CD4-positive, CD25-positive, alpha-beta regulatory T cell (primary cell): ENCODE measurements at regions not wholly inside any gene's neighbourhood (a gene's known extent, or its start where the extent isn't known, plus 50 kb on each side); places are given as distances from the start of the nearest gene placed in this dataset.
"Not testable (repeated sequence)": the region's sequence is repeated elsewhere in the genome, so short reads cannot be mapped to it uniquely, and the experiment has no call there.

Source experiments
- ATAC-seq, 2 donors: fragments of 150-1000 bp; cut with Tn5 transposase; one replicate each; pipeline ENCODE4 v1.10.0; 2021; ENCODE audit warnings: low read depth in 2 of 2, moderate number of reproducible peaks in 2 of 2, moderate library complexity in 1 of 2
- DNase-seq, 3 donors: peaks; one replicate each; pipeline versions ENCODE4 v3.0.0 to v3.0.0-alpha.2; 2012 to 2022; ENCODE audit warnings: mixed read lengths in 1 of 3
- H3K27ac ChIP-seq: one replicate; pipeline ENCODE4 v1.7.0; 2013; ENCODE audit warnings: mild to moderate bottlenecking, low read length; ENCODE audit not compliant: insufficient read depth, poor library complexity, severe bottlenecking
- H3K27me3 ChIP-seq: one replicate; pipeline ENCODE4 v1.7.0; 2013; ENCODE audit warnings: low read length; ENCODE audit not compliant: control insufficient read depth, insufficient read depth
- H3K36me3 ChIP-seq: one replicate; pipeline ENCODE4 v1.7.0; 2013; ENCODE audit warnings: mild to moderate bottlenecking, low read length, moderate library complexity; ENCODE audit not compliant: control insufficient read depth, insufficient read depth
- H3K4me1 ChIP-seq: 2 replicates; pipeline ENCODE4 v1.7.0; 2013; ENCODE audit warnings: mild to moderate bottlenecking, low read length; ENCODE audit not compliant: insufficient read depth, control insufficient read depth, poor library complexity, severe bottlenecking
- H3K4me3 ChIP-seq: one replicate; pipeline ENCODE4 v1.7.0; 2013; ENCODE audit warnings: low read depth, mild to moderate bottlenecking, low read length, moderate library complexity
- H3K9me3 ChIP-seq, 2 experiments: 1 replicate in 1 of 2; 2 replicates in 1 of 2; pipeline ENCODE4 v1.7.0; 2013; ENCODE audit warnings: low read length in 2 of 2, mild to moderate bottlenecking in 1 of 2, moderate library complexity in 1 of 2; ENCODE audit not compliant: control insufficient read depth in 2 of 2
- H3K27ac Mint-ChIP-seq, 3 donors: one replicate each; pipeline ENCODE4 v1.8.0; 2020 to 2022; ENCODE audit warnings: mild to moderate bottlenecking in 3 of 3, mixed read lengths in 3 of 3, moderate library complexity in 2 of 3
- H3K27me3 Mint-ChIP-seq: one replicate; pipeline ENCODE4 v1.8.0; 2022; ENCODE audit warnings: mild to moderate bottlenecking, mixed read lengths
- H3K36me3 Mint-ChIP-seq: one replicate; pipeline ENCODE4 v1.8.0; 2020; ENCODE audit warnings: mixed read lengths
- H3K4me1 Mint-ChIP-seq, 4 donors: one replicate each; pipeline ENCODE4 v1.8.0; 2020 to 2022; ENCODE audit warnings: mixed read lengths in 4 of 4, mild to moderate bottlenecking in 1 of 4
- H3K4me3 Mint-ChIP-seq, 4 donors: one replicate each; pipeline ENCODE4 v1.8.0; 2020 to 2022; ENCODE audit warnings: mild to moderate bottlenecking in 4 of 4, mixed read lengths in 4 of 4, moderate library complexity in 3 of 4
- H3K9me3 Mint-ChIP-seq, 7 donors: one replicate each; pipeline ENCODE4 v1.8.0; 2020 to 2022; ENCODE audit warnings: mixed read lengths in 7 of 7, mild to moderate bottlenecking in 3 of 7, moderate library complexity in 2 of 7

- no peaks in the 10 kb centered on the region for H3K36me3 ChIP-seq
- H3K4me1 ChIP-seq = no peaks in the 10 kb centered on the region
- ATAC-seq = no peak
- no peak overlapping the region for H3K4me3 Mint-ChIP-seq
- H3K9me3 ChIP-seq = no peaks in the 10 kb centered on the region
- H3K36me3 Mint-ChIP-seq = no peaks in the 10 kb centered on the region
- H3K27me3 ChIP-seq = no peaks in the 10 kb centered on the region
- no peaks in the 10 kb centered on the region for H3K4me1 Mint-ChIP-seq
- H3K27ac ChIP-seq = no peak overlapping the region
- peaks cover 2% of the 10 kb centered on the region for H3K27me3 Mint-ChIP-seq
- H3K9me3 Mint-ChIP-seq = peaks cover 0 to 2% (median 0%) of the 10 kb centered on the region in 7 donors
- no peak overlapping the region for H3K27ac Mint-ChIP-seq
- no peak for DNase-seq
- no peak overlapping the region for H3K4me3 ChIP-seq
Measured at GRCh38 chr2:147006736-147007141, 838.1 kb upstream of the ACVR2A start.

DNA sequence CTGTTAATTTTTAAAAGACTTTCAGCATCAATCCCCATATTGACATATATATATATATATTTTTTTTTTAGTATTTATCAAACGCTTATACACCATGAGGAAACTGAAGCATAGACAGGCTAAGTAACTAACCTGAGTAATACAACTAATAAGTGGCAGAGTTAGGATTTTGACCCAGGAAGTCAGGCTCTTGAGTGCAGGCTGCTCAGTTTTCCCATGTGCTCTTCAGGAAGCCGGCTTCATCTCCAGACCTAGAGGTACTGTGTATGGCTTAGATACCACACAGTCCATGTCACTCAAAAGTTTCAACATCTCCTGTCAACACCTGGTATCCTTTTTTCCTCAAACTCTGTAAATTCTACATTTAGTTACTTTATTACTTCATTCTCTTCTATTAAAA, 841.7 kb upstream of the ACVR2A start:
- Mint-ChIP-seq H3K27ac (no peak overlapping the region), H3K4me1 (no peaks in the 10 kb centered on the region), H3K9me3 (peaks cover 0 to 4% (median 0%) of the 10 kb centered on the region in 7 donors), H3K4me3 (no peak overlapping the region), H3K27me3 (no peaks in the 10 kb centered on the region), H3K36me3 (no peaks in the 10 kb centered on the region)
- DNase-seq (no peak), ATAC-seq (no peak)
- H3K9me3 ChIP-seq = no peaks in the 10 kb centered on the region
- H3K36me3 ChIP-seq = no peaks in the 10 kb centered on the region
- no peaks in the 10 kb centered on the region for H3K27me3 ChIP-seq
- no peak overlapping the region for H3K4me3 ChIP-seq
- no peaks in the 10 kb centered on the region for H3K4me1 ChIP-seq
- no peak overlapping the region for H3K27ac ChIP-seq

DNA sequence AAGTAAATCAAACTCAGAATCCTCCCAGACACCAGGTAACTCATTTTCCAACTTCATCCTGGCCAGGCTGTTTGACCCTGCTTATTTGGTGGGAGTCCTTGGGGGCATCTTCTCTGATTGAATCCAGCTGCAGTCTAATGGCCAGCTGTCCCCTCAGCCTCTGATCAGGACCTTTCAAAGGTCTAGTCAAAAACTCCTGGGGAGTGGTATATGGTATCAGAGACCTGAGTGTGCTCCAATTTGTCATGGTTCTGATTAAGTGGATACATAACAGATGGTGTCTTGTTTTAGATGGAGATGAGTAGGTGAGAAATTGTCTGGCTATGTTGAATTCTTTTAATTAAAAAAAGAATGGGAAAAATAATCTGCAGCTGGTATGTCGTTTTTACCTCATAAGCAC, 842.6 kb upstream of the ACVR2A start:
- Mint-ChIP-seq H3K4me1 (no peaks in the 10 kb centered on the region), H3K9me3 (peaks cover 0 to 4% (median 0%) of the 10 kb centered on the region in 7 donors), H3K27ac (no peak overlapping the region), H3K27me3 (no peaks in the 10 kb centered on the region), H3K36me3 (no peaks in the 10 kb centered on the region), H3K4me3 (no peak overlapping the region)
- Histone ChIP-seq H3K27ac (no peak overlapping the region), H3K4me3 (no peak overlapping the region), H3K4me1 (no peaks in the 10 kb centered on the region), H3K9me3 (no peaks in the 10 kb centered on the region), H3K36me3 (no peaks in the 10 kb centered on the region), H3K27me3 (no peaks in the 10 kb centered on the region)
- DNase-seq (no peak), ATAC-seq (no peak)

GRCh38 chr2:147001061-147001460, 843.8 kb upstream of the ACVR2A start:
- Histone ChIP-seq H3K36me3 (no peaks in the 10 kb centered on the region), H3K4me3 (no peak overlapping the region), H3K4me1 (no peaks in the 10 kb centered on the region), H3K9me3 (no peaks in the 10 kb centered on the region), H3K27ac (no peak overlapping the region), H3K27me3 (no peaks in the 10 kb centered on the region)
- Mint-ChIP-seq H3K9me3 (peaks cover 0 to 4% (median 0%) of the 10 kb centered on the region in 7 donors), H3K4me3 (no peak overlapping the region), H3K27me3 (no peaks in the 10 kb centered on the region), H3K4me1 (no peaks in the 10 kb centered on the region), H3K36me3 (no peaks in the 10 kb centered on the region), H3K27ac (no peak overlapping the region)
- ATAC-seq = no peak
- DNase-seq = no peak

DNA sequence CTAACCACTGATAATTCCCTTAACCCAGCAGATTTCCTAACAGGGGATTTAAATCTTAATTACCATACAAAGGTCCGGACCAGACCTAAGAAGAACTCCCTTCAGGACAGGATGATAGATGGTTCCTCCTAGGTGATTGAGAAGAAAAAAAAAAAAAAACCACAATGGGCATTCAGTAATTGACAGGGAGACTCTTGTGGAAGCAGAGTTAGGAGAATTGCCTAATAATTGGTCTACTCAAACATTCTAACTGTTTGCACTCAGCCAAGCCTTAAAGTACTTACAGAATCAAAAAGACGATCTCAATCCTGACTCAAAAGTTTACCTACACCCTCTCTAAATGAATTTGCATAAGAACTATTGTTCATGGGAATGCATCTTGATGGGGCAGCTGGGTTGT, 844.7 kb upstream of the ACVR2A start:
- H3K4me3 Mint-ChIP-seq, H3K4me1 ChIP-seq, H3K27me3 Mint-ChIP-seq, H3K27me3 ChIP-seq, H3K36me3 ChIP-seq, H3K9me3 ChIP-seq, H3K27ac Mint-ChIP-seq, ATAC-seq, H3K9me3 Mint-ChIP-seq, H3K36me3 Mint-ChIP-seq, H3K4me1 Mint-ChIP-seq, H3K4me3 ChIP-seq, DNase-seq, H3K27ac ChIP-seq: not testable (repeated sequence)

DNA sequence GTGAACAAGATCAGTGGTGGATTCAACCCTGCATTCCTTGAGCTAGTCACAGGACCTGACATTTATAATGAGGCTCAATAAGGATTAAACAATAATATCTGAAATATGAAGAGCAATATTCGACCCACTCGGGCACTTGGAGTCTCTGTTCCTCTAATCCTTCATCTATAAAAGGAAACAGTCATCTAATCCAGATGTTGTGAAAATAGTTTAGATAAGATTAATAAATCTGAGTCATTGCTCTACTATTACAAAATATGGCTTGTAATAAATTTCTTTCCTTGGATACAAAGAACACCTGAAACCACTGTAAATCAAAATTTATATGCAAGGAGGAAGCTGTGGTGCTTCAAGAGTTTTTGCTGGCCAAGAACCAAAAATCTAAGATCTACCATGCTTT, 846.9 kb upstream of the ACVR2A start:
- no peaks in the 10 kb centered on the region for H3K4me1 ChIP-seq
- Mint-ChIP-seq H3K9me3 (peaks cover 0 to 4% (median 0%) of the 10 kb centered on the region in 7 donors), H3K36me3 (no peaks in the 10 kb centered on the region), H3K27me3 (no peaks in the 10 kb centered on the region), H3K4me1 (no peaks in the 10 kb centered on the region), H3K4me3 (no peak overlapping the region), H3K27ac (no peak overlapping the region)
- ATAC-seq = no peak
- H3K27ac ChIP-seq = no peak overlapping the region
- no peaks in the 10 kb centered on the region for H3K9me3 ChIP-seq
- no peaks in the 10 kb centered on the region for H3K36me3 ChIP-seq
- no peak overlapping the region for H3K4me3 ChIP-seq
- DNase-seq = no peak
- no peaks in the 10 kb centered on the region for H3K27me3 ChIP-seq

GRCh38 chr2:146997488-146997887, 847.3 kb upstream of the ACVR2A start:
- no peaks in the 10 kb centered on the region for H3K27me3 ChIP-seq
- H3K27ac ChIP-seq = no peak overlapping the region
- no peak for DNase-seq
- H3K27ac Mint-ChIP-seq = no peak overlapping the region
- no peak for ATAC-seq
- H3K9me3 Mint-ChIP-seq = peaks cover 0 to 4% (median 0%) of the 10 kb centered on the region in 7 donors
- no peaks in the 10 kb centered on the region for H3K36me3 Mint-ChIP-seq
- H3K9me3 ChIP-seq = no peaks in the 10 kb centered on the region
- no peaks in the 10 kb centered on the region for H3K4me1 ChIP-seq
- no peaks in the 10 kb centered on the region for H3K36me3 ChIP-seq
- H3K4me3 Mint-ChIP-seq = no peak overlapping the region
- H3K4me3 ChIP-seq = no peak overlapping the region
- no peaks in the 10 kb centered on the region for H3K4me1 Mint-ChIP-seq
- no peaks in the 10 kb centered on the region for H3K27me3 Mint-ChIP-seq

DNA sequence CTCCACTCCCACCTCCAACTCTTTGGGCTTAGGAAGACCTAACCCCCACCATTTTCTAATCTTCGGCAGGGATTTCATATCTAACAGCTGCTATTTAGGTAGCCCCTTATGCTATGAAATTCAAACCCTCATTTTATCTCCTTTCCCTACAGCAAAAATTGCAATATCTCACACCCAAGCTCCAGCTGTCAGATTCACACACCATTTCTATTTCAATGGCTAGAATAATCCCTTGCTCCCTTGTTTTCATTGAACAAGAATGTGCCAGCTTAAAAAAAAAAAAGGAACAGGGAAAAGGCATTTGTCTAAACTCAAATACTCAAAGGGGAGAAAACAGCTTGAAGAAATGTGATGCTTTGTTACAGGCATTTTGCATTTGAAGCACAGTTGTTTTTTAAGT, 850.6 kb upstream of the ACVR2A start:
- no peaks in the 10 kb centered on the region for H3K9me3 ChIP-seq
- no peaks in the 10 kb centered on the region for H3K4me1 ChIP-seq
- H3K27me3 ChIP-seq = no peaks in the 10 kb centered on the region
- H3K27me3 Mint-ChIP-seq = peaks cover 4% of the 10 kb centered on the region
- H3K4me1 Mint-ChIP-seq = no peaks in the 10 kb centered on the region
- no peak overlapping the region for H3K27ac Mint-ChIP-seq
- no peak overlapping the region for H3K4me3 ChIP-seq
- ATAC-seq = no peak
- no peak overlapping the region for H3K4me3 Mint-ChIP-seq
- H3K27ac ChIP-seq = no peak overlapping the region
- DNase-seq = no peak
- peaks cover 0 to 2% (median 0%) of the 10 kb centered on the region in 7 donors for H3K9me3 Mint-ChIP-seq
- H3K36me3 ChIP-seq = no peaks in the 10 kb centered on the region
- H3K36me3 Mint-ChIP-seq = no peaks in the 10 kb centered on the region
